ENCODE measurements at regions not wholly inside any gene's neighbourhood (a gene's known extent, or its start where the extent isn't known, plus 50 kb on each side); places are given as distances from the start of the nearest gene placed in this dataset.

DNA sequence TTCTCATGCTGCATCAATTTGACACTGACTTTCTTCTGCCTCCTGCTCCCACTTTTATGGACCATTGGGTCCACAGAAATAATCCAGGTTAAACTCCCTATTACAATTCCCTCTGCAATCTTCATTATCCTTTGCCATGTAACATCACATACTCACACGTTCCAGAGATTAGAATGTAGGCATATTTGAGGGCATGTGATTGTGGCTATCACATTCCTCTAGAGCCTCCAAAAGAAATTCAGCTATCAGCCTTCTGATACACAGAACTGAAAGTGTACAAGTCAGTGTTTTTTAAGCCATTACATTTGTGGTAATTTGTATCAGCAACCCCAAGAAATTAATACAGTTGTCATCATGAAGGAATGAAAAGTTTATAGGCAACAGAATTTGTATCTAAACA, 892.4 kb downstream of the RPS29 start:
- no peak for TF ChIP-seq EZH2 (IDR thresholded peaks at IDR 0.05; ENCODE audit: borderline replicate concordance, insufficient read depth, low read depth, low read length, poor library complexity, severe bottlenecking)
- TF ChIP-seq CTCF (IDR thresholded peaks at IDR 0.05), result no peak
